ENCODE measurements at regions not wholly inside any gene's neighbourhood (a gene's known extent, or its start where the extent isn't known, plus 50 kb on each side); places are given as distances from the start of the nearest gene placed in this dataset.

DNA sequence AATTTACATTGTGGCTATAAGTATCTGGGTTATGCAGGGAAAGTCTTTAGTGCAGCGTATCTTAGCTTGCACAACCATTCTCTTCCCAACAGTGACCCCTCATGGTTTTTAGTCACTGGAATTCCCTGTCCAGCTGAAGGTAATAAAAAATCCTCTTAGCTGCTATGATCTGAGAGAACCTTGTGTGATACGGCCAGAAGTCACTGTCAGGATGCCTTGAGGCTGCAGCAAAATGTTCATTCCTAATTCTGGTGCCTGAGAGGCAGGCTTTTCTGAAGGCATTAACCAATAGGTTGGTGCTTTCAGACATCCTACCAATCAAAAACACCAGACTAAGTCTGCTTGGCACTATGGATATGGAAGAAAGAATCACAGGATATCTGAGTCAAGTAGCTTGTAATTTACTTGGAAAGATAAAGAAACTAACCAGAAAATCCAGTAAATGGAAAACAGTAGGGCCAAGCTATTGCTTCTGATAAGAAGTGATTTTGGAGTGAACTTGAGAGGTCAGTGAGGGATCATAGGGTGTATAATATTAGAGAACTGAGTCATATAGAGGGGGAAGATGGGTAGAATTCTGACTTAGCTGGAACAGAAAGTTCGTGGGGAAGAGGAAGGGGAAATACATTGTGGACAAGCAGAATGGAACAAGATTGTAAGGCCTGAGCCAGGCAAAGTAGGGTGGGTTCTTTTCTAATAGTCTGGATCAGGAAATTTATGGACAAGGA lies 89.0 kb upstream of the SLC14A2 start:
- DNase-seq (ENCODE audit: low read depth in 2 of 2), result no peak

DNA sequence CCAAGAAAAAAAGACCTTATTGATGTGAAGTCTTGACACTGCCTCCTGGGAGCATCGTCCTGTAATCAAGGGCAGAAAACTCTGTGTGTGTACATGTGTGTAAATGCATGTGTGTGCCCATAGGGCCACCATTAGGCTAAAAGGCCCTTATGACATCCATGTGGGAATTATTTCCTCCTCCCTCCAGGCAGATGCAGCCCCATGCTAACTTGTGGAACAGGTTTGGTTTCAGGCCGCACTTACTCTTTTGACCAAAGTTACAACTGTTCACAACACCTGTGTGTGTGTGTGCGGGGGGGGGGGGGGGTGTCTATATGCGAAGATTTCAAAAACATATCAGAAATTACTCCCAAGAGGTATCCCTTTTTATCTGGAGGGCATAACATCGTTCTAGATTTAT lies 87.4 kb upstream of the SLC14A2 start:
- DNase-seq (ENCODE audit: low read depth in 2 of 2), result no peak

GRCh38 chr18:45528712-45529336 lies 86.5 kb upstream of the SLC14A2 start:
- no peak for DNase-seq (ENCODE audit: low read depth in 2 of 2)

DNA sequence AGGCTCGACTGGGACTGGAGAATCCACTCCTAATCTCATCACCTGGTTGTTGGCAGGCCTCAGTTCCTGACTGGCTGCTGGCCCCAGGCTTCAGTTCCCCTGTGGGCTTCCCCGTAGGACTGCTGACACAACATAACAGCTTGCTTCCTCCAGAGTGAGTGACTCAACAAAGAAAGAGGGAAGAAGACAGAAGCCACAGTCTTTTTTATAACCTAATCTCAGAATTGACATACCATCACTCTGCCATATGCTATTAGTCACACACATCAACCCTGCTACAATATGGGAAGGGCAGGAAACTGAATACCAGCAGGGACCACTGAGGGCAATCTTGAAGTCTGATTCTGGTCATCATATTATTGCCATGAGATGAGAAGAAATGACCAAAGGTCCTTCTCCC lies 76.8 kb upstream of the SLC14A2 start:
- no peak for DNase-seq (ENCODE audit: low read depth in 2 of 2)

- DNase-seq (ENCODE audit: low read depth in 2 of 2), result no peak
Measured at GRCh38 chr18:45539491-45539891, 75.8 kb upstream of the SLC14A2 start.

DNA sequence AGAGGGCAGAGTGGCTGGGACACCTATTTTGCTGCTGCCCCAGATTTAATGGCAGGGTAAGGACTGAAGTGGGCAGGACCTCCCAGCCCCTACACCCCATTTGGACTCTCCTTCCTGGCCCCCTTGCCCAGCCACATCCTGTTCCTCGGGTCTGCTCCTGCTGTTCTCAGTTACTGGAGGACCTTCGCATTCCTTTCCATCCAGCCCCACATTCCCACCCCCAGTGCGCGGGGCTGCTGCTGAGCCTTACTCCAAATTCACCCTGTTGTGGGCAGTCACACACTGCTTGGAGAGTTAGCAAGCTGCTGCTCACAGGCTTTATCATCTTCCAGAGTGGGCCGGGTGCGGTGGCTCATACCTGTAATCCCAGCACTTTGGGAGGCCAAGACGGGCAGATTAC lies 75.2 kb upstream of the SLC14A2 start:
- no peak for DNase-seq (ENCODE audit: low read depth in 2 of 2)

- no peak for DNase-seq (ENCODE audit: low read depth in 2 of 2)
Measured at GRCh38 chr18:45541421-45541820, 73.9 kb upstream of the SLC14A2 start.

- DNase-seq (ENCODE audit: low read depth in 2 of 2), result no peak
Measured at GRCh38 chr18:45542043-45542442, 73.2 kb upstream of the SLC14A2 start.

- DNase-seq (ENCODE audit: low read depth in 2 of 2), result no peak
Measured at GRCh38 chr18:45547910-45548309, 67.4 kb upstream of the SLC14A2 start.

DNA sequence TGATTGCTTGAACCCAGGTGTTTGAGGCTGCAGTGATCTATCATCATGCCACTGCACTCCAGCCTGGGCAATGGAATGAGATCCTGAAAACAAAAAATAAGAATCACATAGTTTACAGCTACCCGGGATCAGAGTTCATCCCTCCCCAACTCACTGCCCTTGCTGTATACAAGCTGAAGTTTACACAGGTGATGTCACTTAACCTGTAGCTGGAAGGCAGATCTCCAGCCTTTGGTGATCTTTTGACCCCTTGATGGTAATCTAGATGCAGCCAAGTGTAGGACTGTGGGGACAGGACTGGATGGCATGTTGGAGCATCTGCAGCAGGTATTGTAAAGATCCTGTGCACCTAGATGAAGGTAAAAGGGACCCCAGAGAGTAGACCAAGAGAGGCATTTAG lies 66.7 kb upstream of the SLC14A2 start:
- no peak for DNase-seq (ENCODE audit: low read depth in 2 of 2)

DNA sequence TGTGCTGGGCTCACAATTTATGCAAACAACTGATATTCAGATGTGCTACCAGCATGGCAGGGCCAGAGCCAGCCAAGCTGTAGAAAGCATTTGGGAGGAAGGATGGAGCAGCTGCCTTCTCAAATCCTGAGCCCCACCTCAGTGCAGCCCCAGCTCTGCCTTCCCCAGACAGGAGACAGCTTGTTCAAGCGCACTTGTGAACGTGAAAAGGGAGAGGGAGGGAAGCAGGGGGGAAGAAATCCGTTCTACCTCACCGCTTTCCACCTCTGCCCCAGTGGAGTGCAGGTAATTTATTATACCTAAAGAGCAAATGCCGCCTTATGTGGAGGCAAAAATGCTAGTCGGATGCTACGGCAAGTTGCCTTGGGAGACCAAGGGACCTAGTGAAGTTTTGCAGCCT lies 66.0 kb upstream of the SLC14A2 start:
- DNase-seq (ENCODE audit: low read depth in 2 of 2), result no peak

DNA sequence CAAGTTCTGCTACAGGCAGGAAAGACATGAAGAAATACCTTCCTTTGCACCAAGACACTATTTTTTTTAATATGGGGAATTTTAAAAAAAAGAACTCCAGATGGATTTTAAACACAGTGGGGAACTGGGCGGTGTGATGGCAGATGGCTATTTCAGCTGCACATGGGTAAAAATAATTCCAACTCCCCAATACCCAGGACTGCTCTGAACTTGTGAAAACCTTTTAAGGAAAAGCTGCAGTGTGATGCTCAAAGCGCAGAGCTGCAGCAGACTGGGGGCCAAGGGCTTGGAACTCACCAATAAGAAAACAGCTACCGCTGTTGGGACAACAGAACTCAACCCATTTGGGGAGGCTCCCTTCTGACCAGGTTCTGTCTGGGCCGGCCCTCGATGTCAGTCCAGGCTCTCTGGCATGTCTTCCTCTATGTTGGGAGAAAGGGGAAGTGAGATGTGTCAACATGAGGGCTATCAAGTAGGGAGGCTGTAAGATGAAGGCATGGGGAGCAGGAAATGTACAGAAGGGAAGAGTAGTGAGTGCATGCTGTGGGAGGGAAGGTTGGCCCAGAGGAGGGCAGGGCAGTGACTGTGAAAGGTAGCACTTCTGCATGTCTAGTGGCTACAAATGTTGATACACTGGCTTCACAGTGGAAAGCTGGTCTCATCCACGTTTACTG lies 64.0 kb upstream of the SLC14A2 start:
- no peak for DNase-seq (ENCODE audit: low read depth in 2 of 2)

- DNase-seq (ENCODE audit: low read depth in 2 of 2), result no peak
Measured at GRCh38 chr18:45553723-45554388, 61.4 kb upstream of the SLC14A2 start.

- no peak for DNase-seq (ENCODE audit: low read depth in 2 of 2)
Measured at GRCh38 chr18:45554389-45554737, 60.9 kb upstream of the SLC14A2 start.

DNA sequence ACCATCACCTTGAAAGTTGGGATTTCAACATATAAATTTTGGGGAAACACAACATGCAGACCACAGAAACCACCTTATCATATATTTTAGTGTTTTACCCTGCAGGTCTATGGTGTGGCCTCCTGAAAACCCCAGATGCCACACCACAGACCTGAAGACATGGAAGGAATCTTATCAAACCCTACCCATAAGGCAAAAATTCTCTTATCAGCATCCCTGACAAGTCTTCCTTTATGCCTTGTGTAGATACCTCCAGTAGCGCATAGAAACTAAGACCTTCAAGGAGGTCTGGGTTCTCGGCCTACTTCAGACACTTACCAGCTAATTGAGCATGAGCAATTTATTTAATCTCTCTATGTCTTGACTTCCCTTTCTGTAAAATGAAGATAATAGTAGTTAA lies 59.1 kb upstream of the SLC14A2 start:
- no peak for DNase-seq (ENCODE audit: low read depth in 2 of 2)

- no peak for DNase-seq (ENCODE audit: low read depth in 2 of 2)
Measured at GRCh38 chr18:45557287-45557686, 58.0 kb upstream of the SLC14A2 start.

DNA sequence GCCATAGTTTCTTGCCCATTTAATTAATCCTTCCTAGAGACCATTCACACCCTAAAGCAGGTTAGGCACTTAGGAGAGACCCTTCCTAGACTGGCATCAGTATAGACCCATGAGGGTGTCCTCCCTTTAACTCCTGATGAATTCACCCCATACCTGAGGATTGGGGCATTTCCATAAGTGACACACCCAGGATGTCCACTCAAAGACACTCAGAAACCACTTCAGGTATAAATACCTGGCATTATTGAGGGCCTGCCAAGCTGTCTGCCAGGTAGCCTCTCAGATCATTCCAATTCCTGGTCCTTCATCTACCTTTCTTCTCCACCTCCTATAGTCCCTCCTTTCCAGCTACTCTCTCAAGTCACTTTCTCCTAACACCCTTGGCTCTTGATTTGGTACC lies 57.5 kb upstream of the SLC14A2 start:
- DNase-seq (ENCODE audit: low read depth in 2 of 2), result no peak

DNA sequence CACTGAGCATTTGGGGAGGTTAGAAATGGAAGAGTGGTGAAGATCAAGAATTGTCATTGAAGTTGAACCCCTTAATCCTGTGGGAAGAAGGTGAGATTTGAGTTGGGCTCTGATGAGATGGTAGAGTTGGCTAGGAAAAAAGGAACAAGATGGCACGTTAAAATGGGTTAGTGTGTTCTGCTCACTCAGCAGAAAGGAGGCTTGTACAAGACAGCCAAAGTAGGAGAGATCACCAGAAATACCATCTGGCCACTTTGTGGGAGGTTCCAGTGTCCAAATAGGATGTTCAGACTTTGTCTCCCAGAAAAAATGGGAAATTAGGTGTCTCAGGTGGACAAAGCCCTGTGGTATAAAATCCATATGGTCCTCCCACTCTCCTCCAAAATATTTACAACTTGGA lies 56.0 kb upstream of the SLC14A2 start:
- no peak for DNase-seq (ENCODE audit: low read depth in 2 of 2)

GRCh38 chr18:45560870-45561269 lies 54.4 kb upstream of the SLC14A2 start:
- no peak for DNase-seq (ENCODE audit: low read depth in 2 of 2)

DNA sequence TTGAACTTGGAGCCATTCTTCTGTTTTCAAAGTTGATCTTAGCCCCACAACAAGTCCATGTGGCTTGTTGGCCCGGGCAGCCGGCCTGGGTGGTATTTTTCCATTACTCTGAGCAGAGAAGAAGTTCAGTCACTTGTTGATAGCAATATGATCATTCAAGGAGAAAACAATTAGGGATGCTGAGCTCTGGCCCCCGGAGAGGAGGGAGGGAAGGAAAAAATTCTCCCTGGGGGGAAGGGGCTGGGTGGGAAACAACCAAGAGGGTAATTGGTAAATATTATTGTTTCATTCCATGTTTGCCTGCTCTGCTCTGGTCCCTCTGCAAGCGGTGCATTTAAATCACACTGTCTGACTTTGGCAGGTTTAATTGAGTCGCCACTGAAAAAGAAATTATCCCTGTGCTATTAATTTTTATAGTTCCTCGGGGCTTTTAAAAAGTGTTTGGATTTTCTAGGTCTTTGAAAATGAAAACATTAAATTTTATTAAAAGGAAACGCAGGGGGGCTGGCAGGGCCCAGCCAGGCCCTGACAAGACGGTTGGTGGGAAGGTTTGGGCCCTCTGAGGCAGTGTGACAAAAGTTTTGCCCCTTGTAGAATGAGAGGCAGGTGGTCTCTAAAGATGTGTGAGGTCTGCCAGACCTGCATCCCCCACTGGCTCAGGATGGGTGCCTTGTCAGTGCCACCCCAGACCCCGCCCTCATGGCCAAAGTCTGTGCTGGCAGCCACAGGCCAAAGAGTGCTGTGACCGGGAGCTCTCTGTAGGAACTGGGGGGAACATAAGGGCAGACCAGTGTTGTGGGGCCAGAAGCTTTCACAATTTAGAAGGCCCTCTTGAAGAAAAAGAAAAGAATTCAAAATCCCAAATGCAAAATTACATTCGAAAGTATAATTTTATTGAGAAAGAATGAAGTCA lies 52.5 kb upstream of the SLC14A2 start:
- DNase-seq (ENCODE audit: low read depth in 2 of 2), result no peak

- DNase-seq (ENCODE audit: low read depth in 2 of 2), result no peak
Measured at GRCh38 chr18:45565280-45565970, 49.9 kb upstream of the SLC14A2 start.

All from activated CD8-positive, alpha-beta memory T cell treated with anti-CD3 and anti-CD28 coated beads for 4 hours (primary cell).